Esophagus mucosa (tissue), 1 donor: ENCODE measurements at regions not wholly inside any gene's neighbourhood (a gene's known extent, or its start where the extent isn't known, plus 50 kb on each side); places are given as distances from the start of the nearest gene placed in this dataset.
"Not testable (repeated sequence)": the region's sequence is repeated elsewhere in the genome, so short reads cannot be mapped to it uniquely, and the experiment has no call there.

Experiments used
- ATAC-seq: fragments of 200-7000 bp; cut with Tn5 transposase; one replicate; pipeline ENCODE4 v1.9.1; 2020
- donor health status: DM: yes; HTN: yes; CAD: no.

DNA sequence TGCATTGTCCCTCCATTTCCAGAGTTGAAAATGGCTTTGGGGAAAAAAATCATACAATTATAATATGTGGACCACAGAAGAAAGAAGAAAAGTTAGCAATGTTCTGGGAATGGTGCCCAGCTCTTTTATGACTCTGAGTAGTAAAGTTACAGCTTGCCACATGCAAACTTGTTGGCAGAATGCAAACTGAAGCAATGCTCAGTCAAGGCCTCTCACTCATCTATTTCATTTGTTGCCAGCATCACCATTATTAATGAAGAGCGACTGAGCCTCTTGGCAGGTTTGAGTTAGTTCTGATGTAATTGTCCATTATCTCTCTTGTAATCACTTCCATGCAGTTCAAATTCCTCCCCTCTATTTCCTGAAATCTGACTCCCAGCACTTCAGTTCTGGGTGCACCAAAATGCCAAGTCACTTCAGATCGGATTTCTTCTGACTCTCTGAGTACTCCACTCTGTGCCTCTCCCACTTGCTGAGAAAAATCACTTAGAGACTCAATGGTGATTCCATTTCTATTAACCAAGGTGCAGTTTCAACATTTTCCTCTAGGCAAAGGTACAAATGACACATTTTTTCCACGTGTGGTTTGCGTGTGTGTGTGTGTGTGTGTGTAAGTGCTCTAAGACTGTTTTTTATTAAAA lies 154.4 kb upstream of the STMND1 start:
- ATAC-seq, result peak; percentile 74

DNA sequence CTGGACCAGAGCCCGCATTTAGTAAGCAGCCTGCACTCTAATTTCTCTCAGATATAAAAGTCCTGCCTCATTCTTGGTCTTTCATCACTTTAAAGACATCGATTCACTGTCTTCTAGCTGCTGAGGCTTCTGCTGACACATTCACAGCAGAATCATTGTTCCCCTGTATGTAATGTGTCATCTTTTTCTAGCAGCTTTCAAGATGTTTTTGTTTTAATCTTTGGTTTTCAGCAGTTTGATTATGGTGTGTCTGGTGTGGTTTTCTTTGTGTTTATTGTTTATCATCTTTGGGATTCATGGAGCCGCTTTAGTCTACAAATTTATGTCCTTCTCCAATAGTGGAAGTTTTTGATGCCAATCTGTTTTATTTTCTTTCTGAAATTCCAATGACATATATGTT lies 157.3 kb upstream of the STMND1 start:
- no peak for ATAC-seq

- no peak for ATAC-seq
Observed at GRCh38 chr6:16939839-16940238, 162.0 kb upstream of the STMND1 start.

- no peak for ATAC-seq
Observed at GRCh38 chr6:16939351-16939750, 162.5 kb upstream of the STMND1 start.

DNA sequence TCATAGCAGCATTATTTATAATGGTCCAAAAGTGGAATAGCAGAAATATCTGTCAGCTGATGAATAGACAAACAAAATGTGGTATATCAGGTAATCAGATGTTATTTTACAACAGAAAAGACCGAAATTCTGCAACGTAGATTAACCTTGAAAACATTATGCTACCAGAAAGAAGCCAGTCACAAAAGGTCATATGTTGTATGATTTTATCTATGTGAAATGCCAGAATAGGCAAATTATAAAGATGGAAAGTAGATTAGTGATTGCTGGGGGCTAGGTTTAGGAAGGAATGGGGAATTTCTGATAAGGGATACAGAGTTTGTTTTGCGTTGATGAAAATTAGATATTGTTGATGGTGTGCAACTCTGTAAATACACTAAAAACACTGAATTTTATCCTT lies 165.0 kb upstream of the STMND1 start:
- no peak for ATAC-seq

GRCh38 chr6:16933961-16934360 lies 167.9 kb upstream of the STMND1 start:
- ATAC-seq, result no peak

DNA sequence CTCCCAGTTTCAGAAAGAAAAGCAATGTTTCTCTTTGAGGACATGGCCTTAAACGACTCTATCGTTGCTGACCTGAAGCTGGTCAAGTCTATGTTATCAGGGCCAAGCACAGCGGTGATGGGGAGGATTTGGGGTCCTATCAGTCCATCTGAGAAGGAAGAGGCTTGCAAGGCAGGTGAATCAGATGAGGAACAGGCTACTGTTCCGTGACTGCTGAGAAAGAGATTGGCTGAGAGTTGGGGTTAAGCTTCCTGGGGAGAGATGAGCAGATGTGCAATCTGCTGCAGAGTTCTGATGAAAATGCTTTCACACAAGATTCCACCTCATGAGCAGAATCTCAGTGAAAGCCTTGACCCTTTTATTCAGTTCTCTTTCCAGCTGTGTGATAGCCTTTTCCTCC lies 168.3 kb upstream of the STMND1 start:
- ATAC-seq, result no peak

DNA sequence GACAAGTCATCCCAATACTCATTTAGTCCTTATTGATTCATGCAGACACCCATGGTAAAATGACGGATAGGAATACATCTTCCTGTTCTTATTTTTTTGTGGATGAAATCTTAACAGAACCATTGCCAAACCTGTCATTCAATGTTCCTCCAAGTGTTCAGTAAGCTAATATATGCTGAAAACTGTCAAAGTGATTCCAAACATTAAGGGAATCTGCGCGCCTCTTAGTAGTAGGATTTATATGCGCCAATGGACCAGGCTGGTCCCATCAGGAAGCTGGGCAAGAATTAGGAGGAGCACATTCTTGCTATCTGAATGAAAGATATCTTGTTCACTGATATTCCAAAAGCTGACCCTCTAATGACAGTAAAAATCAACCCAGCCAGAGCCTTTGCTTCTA lies 168.9 kb upstream of the STMND1 start:
- no peak for ATAC-seq

GRCh38 chr6:16931079-16931478 lies 169.8 kb upstream of the ATXN1 start:
- not testable (repeated sequence) for ATAC-seq

- no peak for ATAC-seq
Observed at GRCh38 chr6:16930432-16930831, 169.2 kb upstream of the ATXN1 start.

DNA sequence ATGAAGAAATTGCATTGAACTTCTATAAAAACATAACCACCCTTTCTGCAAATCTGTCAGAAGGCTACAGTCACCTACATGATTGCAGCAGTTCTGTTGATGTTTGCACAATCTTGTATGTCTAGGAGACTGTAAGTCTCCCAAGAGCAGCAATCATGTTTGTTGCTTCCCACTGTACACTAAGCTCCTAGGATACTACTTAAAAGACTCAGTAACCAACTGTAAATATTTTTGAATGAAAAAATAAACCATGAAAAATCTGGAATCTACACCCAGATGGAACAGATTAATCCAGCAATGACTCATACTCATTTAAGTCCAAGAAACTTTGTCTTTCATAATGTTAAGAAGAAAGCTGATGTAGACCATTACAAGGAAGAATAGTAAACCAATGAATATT lies 168.5 kb upstream of the ATXN1 start:
- ATAC-seq, result peak; percentile 42

DNA sequence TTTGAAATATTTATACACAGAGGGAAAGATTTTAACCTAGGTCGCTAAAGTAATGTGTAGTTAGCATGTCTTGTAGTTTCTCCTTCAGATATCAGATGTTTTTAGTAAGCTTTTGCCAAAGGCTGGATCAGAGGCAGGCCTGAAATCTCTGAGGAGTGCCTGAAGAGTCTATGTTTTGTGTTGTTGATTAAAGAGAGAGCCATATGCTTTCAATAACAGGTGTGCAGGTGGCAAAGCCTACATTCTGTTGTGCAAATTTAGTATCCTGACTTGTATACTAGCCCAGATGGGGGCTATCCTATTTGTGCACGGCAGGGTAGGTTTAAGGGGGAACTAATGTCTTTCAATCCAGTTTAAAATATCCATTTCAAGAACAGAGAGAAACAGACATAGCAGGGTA lies 167.1 kb upstream of the ATXN1 start:
- ATAC-seq, result no peak

GRCh38 chr6:16927205-16927604 lies 165.9 kb upstream of the ATXN1 start:
- no peak for ATAC-seq

DNA sequence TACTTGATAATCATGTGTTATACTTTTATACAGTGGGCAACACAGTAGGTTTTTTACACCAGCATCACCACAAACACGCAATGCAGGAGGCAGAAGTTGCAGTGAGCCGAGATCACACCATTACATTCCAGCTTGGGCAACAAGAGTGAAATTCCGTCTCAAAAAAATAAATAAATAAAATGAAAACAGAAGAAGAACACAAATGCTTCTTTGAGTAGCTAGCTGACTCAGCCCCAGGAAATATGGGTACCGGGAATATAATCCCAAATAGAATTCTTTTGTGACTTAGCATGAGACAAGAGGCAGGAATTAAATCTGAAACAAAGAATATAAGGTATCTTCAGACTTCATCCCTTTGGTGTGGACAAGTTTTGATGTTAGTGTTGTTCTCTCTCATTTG lies 164.2 kb upstream of the ATXN1 start:
- ATAC-seq, result no peak

DNA sequence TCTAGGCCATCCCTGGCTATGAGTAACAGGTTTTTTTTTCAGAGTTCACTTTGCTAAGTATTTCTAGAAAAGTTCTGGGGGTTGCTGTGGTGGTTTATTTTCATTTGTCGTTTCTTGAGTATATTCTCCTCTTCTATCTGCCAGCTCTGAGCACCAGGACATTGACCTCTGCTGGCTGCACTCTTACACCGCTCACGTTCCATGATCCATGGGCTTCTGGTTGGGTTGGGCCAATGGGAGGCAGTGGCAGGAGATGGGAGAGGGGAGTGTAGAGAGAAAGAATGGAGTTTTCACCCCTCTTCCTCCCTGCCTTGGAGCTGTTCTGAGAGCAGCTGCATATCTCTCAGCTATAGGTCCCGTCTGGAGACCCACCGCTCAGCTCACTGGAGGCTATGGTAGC lies 161.0 kb upstream of the ATXN1 start:
- no peak for ATAC-seq

- peak; percentile 89 for ATAC-seq
Observed at GRCh38 chr6:16921399-16922110, 160.3 kb upstream of the ATXN1 start.

GRCh38 chr6:16918586-16918985 lies 157.3 kb upstream of the ATXN1 start:
- ATAC-seq, result no peak

GRCh38 chr6:16914184-16914583 lies 152.9 kb upstream of the ATXN1 start:
- no peak for ATAC-seq

GRCh38 chr6:16912756-16913155 lies 151.5 kb upstream of the ATXN1 start:
- no peak for ATAC-seq

DNA sequence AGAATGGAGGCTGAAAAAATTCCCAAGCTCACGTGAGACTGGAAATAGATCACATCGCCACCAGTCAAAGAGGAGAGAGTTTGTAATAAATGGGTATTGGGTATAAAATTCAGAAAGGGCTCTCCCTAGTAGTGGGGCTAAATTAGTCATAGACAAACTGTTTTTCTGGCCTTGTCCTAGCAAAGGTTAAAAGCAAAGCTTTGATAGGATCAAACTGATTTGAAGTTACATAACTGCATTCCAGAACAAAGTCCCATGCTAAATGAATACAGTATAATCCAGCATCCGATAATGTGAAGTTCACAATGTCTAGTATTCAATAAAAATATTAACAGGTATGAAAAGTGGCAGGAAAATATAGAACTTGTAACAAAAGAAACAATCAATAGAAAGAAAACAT lies 149.8 kb upstream of the ATXN1 start:
- no peak for ATAC-seq

DNA sequence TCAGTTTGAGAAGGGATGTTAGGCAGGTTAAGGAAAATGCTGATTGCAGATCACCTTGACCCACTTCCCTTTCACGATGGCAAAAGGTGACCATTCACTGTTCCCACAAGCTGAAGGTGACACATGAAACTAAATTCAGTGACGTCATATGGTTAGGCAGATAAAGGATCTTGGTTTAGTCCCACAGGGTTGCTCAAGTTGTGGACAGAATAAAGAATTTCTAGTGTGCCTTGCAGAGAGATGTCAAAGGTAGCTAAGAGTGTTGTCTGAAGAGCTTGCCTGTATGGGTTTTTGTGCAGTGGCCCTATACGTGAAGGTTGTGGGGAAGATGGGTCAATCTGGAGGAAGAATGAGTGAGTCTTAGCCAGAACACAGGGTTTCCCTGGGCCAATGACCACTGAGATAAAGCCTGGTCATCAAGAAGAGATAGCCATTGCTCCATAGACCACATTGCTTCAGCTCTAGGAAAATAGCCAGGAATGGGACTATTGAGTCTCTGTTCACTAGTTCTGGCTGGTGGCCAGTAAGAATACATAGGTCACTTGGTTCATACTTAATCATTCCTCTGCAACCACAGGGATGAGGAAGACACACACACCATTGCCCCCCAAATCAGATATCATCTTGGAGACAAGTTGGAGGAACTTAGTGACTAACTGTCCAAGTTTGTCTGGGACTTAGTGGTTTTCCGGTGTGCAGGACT lies 148.5 kb upstream of the ATXN1 start:
- ATAC-seq, result no peak

DNA sequence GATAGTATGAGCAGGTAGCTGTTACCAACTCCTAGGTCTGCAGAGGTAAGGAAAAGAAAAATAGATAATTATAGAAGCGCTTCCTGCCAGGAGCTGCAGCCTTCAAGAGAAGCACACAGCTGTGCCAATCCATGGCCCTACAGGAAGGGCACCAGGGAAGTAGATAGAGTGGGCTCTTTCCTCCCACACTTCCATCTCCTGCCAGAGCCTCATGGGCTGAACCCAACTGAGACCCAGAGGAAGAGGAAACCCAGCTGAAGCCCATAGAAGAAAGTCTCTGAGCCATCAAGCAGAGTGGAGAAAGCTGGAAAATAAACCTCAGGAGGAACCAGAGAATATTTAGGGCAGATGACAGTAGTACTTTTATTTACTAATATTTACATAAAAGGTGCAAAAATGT lies 146.7 kb upstream of the ATXN1 start:
- no peak for ATAC-seq

DNA sequence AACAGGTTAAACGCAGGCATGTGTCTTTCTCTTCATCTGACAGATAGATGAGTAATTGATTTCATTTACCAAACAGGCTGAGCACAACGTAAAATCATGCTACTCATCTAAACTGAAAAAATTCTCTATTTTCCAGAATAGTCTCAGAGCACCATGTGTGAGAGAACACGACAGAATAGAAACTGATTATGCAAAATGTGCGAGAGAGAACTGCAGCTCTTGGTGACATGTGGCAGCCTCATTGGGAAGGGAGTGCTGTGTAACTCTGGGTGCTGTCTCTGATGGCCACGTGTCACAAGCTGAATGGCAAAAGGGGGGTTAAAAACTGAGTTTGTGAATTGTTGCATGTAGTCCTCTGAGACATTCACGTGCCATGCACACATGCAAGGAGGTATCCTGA lies 143.7 kb upstream of the ATXN1 start:
- ATAC-seq, result no peak

DNA sequence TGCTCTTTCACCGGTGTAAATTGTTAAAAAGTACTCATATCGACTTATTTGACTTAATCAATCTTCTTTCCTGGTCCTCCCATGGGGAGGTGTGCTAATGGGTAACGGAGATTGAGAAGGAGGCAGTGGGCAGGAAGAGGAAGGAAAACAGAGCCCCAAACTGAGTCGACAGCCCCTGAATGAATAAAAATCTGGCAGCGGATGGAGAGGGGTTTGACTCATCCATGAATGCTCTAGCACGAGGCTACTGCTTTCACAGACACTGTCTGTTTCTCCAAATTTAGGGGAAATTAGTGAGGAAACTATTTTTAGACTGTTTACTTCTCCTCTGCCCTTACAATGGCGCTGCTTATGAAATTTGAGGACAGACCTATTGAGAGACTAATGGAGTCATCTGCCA lies 142.2 kb upstream of the ATXN1 start:
- peak; percentile 26 for ATAC-seq
